ENCODE measurements at regions not wholly inside any gene's neighbourhood (a gene's known extent, or its start where the extent isn't known, plus 50 kb on each side); places are given as distances from the start of the nearest gene placed in this dataset.
A peak's percentile ranks its signal among the peaks of the same experiment; 100 is the strongest.
"Not testable (repeated sequence)": the region's sequence is repeated elsewhere in the genome, so short reads cannot be mapped to it uniquely, and the experiment has no call there.

GRCh38 chr10:30550967-30551815 lies 78.4 kb downstream of the LYZL2 start:
- 71 to 82% methylated on average over 8 to 10 of the region's 10 CpGs for WGBS, 2 donors
- H3K9me3 ChIP-seq: no peaks in the 10 kb centered on the region
- H3K27ac ChIP-seq: no peak overlapping the region
- H3K27me3 ChIP-seq: no peaks in the 10 kb centered on the region
- TF ChIP-seq CTCF (IDR thresholded peaks at IDR 0.05) (no peak), POLR2A (IDR thresholded peaks at IDR 0.05) (no peak)
- H3K4me1 ChIP-seq: peaks cover 22% of the 10 kb centered on the region
- no peaks in the 10 kb centered on the region for H3K36me3 ChIP-seq (ENCODE audit: low read depth, missing control alignments)
- no peak for DNase-seq
- intact Hi-C loops (cut with DNase I; ENCODE audit: low total_unique reads): no loop called here
- H3K4me3 ChIP-seq: no peak overlapping the region

- intact Hi-C loops (cut with DNase I; ENCODE audit: low total_unique reads); DNase-seq; H3K27ac ChIP-seq; H3K27me3 ChIP-seq; H3K36me3 ChIP-seq (ENCODE audit: low read depth, missing control alignments); H3K4me3 ChIP-seq; H3K9me3 ChIP-seq: not testable (repeated sequence)
- WGBS, 2 donors: 89 to 90% methylated on average over 6 of the region's 6 CpGs
- H3K4me1 ChIP-seq: peaks cover 16% of the 10 kb centered on the region
These were observed 80.3 kb downstream of the LYZL2 start for GRCh38 chr10:30549134-30549687.

GRCh38 chr10:30546511-30546910 lies 83.0 kb downstream of the LYZL2 start:
- DNase-seq: no peak
- intact Hi-C loops (cut with DNase I; ENCODE audit: low total_unique reads): no loop called here
- WGBS, 2 donors: 72 to 90% methylated on average over 9 of the region's 9 CpGs
- no peak overlapping the region for H3K27ac ChIP-seq
- H3K4me3 ChIP-seq: no peak overlapping the region
- no peak for TF ChIP-seq CTCF (IDR thresholded peaks at IDR 0.05)
- TF ChIP-seq POLR2A (IDR thresholded peaks at IDR 0.05): no peak
- H3K9me3 ChIP-seq: no peaks in the 10 kb centered on the region
- H3K36me3 ChIP-seq (ENCODE audit: low read depth, missing control alignments): no peaks in the 10 kb centered on the region
- H3K27me3 ChIP-seq: no peaks in the 10 kb centered on the region
- no peaks in the 10 kb centered on the region for H3K4me1 ChIP-seq

GRCh38 chr10:30542895-30543288 lies 86.7 kb downstream of the LYZL2 start:
- no peak for DNase-seq
- Histone ChIP-seq H3K36me3 (ENCODE audit: low read depth, missing control alignments) (no peaks in the 10 kb centered on the region), H3K4me1 (no peaks in the 10 kb centered on the region), H3K9me3 (no peaks in the 10 kb centered on the region), H3K27ac (no peak overlapping the region), H3K27me3 (no peaks in the 10 kb centered on the region), H3K4me3 (no peak overlapping the region)
- intact Hi-C loops (cut with DNase I; ENCODE audit: low total_unique reads): no loop called here
- WGBS, 2 donors: 96 to 97% methylated on average over 3 of the region's 3 CpGs
- TF ChIP-seq POLR2A (IDR thresholded peaks at IDR 0.05) (no peak), CTCF (IDR thresholded peaks at IDR 0.05) (no peak)

- H3K9me3 ChIP-seq: no peaks in the 10 kb centered on the region
- DNase-seq: peak; percentile 20
- H3K27me3 ChIP-seq: no peaks in the 10 kb centered on the region
- TF ChIP-seq POLR2A (IDR thresholded peaks at IDR 0.05): no peak
- TF ChIP-seq CTCF (IDR thresholded peaks at IDR 0.05): no peak
- 62 to 76% methylated on average over 14 of the region's 14 CpGs for WGBS, 2 donors
- no peaks in the 10 kb centered on the region for H3K36me3 ChIP-seq (ENCODE audit: low read depth, missing control alignments)
- H3K4me1 ChIP-seq: no peaks in the 10 kb centered on the region
- H3K4me3 ChIP-seq: no peak overlapping the region
- H3K27ac ChIP-seq: no peak overlapping the region
- intact Hi-C loops (cut with DNase I; ENCODE audit: low total_unique reads): no loop called here
These were observed 87.3 kb downstream of the LYZL2 start for GRCh38 chr10:30542001-30542894.

Measured in testis (tissue), 2 donors.